ENCODE measurements at regions not wholly inside any gene's neighbourhood (a gene's known extent, or its start where the extent isn't known, plus 50 kb on each side); places are given as distances from the start of the nearest gene placed in this dataset.

DNA sequence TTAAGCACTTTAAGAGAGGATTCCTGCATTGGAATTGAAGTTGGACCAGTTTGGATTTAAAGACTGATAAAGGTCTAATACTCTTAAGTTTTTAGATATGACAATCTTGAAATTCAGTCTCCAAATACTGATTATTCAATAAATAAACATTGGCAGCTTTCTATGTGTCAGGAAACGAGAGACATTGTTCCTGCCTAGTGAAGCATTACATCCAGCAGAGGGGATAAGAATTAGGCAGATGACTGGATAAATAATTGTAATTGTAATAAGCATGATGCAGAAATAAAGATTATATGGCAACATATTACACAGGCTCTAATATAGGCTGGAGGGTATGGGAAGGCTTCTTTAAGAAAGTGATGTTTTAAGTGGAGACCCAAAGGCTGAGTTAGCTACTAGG, 226.5 kb upstream of the MMADHC start (continued):
- TF ChIP-seq, protein P1, sequence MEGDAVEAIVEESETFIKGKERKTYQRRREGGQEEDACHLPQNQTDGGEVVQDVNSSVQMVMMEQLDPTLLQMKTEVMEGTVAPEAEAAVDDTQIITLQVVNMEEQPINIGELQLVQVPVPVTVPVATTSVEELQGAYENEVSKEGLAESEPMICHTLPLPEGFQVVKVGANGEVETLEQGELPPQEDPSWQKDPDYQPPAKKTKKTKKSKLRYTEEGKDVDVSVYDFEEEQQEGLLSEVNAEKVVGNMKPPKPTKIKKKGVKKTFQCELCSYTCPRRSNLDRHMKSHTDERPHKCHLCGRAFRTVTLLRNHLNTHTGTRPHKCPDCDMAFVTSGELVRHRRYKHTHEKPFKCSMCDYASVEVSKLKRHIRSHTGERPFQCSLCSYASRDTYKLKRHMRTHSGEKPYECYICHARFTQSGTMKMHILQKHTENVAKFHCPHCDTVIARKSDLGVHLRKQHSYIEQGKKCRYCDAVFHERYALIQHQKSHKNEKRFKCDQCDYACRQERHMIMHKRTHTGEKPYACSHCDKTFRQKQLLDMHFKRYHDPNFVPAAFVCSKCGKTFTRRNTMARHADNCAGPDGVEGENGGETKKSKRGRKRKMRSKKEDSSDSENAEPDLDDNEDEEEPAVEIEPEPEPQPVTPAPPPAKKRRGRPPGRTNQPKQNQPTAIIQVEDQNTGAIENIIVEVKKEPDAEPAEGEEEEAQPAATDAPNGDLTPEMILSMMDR (IDR thresholded peaks at IDR 0.05 in 2 of 3, conservative IDR thresholded peaks at IDR 0.05 in 1 of 3; ENCODE audit: borderline replicate concordance in 1 of 3, insufficient read depth in 1 of 3, low read depth in 2 of 3, low read length in 2 of 3) = no peak
- TF ChIP-seq ZFX (IDR thresholded peaks at IDR 0.05) (no peak), SIN3A (IDR thresholded peaks at IDR 0.05; ENCODE audit: low read depth) (no peak)

DNA sequence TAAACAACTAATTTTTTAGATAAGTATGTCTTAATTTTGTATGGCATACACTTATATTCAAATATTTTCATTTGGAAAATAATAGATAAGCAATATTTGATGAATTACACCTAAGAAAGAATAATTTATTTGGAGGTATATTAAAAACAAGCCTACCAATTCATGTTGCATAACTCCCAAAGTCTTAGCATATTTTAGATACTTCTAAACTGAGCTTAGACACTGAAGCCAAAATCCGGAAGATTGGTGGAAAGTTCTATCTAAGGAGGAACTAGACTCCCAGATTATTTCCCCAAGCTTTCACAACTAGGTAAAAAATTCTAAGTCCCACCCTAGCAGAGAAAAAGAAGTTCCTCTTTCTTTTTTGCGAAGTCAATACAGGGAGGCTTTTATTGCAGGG, 221.0 kb upstream of the MMADHC start:
- BruUV-seq (replicated peaks) = no TSS peak
- no peak for ATAC-seq
- DNase-seq (ENCODE audit: low read depth, low spot score) = no peak
- no peak for TF ChIP-seq SIN3A (IDR thresholded peaks at IDR 0.05; ENCODE audit: low read depth)
- TF ChIP-seq, protein P2, sequence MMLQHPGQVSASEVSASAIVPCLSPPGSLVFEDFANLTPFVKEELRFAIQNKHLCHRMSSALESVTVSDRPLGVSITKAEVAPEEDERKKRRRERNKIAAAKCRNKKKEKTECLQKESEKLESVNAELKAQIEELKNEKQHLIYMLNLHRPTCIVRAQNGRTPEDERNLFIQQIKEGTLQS (IDR thresholded peaks at IDR 0.05) = no peak
- TF ChIP-seq ZNF274 (IDR thresholded peaks at IDR 0.05; ENCODE audit: low read depth, low read length) = no peak
- TF ChIP-seq ZFX (IDR thresholded peaks at IDR 0.05) = no peak
- no peak for TF ChIP-seq SRF (IDR thresholded peaks at IDR 0.05; ENCODE audit: low read depth)
- TF ChIP-seq JUND (IDR thresholded peaks at IDR 0.05) = no peak
- no peak for TF ChIP-seq RAD21 (IDR thresholded peaks at IDR 0.05; ENCODE audit: low read depth)
- TF ChIP-seq EZH2 (IDR thresholded peaks at IDR 0.05) = no peak
- TF ChIP-seq, protein P3, sequence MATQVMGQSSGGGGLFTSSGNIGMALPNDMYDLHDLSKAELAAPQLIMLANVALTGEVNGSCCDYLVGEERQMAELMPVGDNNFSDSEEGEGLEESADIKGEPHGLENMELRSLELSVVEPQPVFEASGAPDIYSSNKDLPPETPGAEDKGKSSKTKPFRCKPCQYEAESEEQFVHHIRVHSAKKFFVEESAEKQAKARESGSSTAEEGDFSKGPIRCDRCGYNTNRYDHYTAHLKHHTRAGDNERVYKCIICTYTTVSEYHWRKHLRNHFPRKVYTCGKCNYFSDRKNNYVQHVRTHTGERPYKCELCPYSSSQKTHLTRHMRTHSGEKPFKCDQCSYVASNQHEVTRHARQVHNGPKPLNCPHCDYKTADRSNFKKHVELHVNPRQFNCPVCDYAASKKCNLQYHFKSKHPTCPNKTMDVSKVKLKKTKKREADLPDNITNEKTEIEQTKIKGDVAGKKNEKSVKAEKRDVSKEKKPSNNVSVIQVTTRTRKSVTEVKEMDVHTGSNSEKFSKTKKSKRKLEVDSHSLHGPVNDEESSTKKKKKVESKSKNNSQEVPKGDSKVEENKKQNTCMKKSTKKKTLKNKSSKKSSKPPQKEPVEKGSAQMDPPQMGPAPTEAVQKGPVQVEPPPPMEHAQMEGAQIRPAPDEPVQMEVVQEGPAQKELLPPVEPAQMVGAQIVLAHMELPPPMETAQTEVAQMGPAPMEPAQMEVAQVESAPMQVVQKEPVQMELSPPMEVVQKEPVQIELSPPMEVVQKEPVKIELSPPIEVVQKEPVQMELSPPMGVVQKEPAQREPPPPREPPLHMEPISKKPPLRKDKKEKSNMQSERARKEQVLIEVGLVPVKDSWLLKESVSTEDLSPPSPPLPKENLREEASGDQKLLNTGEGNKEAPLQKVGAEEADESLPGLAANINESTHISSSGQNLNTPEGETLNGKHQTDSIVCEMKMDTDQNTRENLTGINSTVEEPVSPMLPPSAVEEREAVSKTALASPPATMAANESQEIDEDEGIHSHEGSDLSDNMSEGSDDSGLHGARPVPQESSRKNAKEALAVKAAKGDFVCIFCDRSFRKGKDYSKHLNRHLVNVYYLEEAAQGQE (IDR thresholded peaks at IDR 0.05; ENCODE audit: low read depth) = no peak
- TF ChIP-seq YY1 (IDR thresholded peaks at IDR 0.05; ENCODE audit: extremely low read depth, insufficient replicate concordance, low read depth, low read length) = no peak
- no peak for TF ChIP-seq POLR2A (IDR thresholded peaks at IDR 0.05; ENCODE audit: borderline replicate concordance, extremely low read depth, insufficient read depth, insufficient read length)
- TF ChIP-seq CEBPB (IDR thresholded peaks at IDR 0.05; ENCODE audit: low read depth) = no peak
- Histone ChIP-seq H3K9ac (ENCODE audit: low read length) (no peak overlapping the region), H3K27me3 (ENCODE audit: insufficient read depth, low read length) (no peaks in the 10 kb centered on the region), H2AFZ (ENCODE audit: low read depth, low read length, poor library complexity, severe bottlenecking) (no peak overlapping the region), H3K4me3 (replicated peaks in 1 of 2; ENCODE audit: low read depth in 1 of 2, low read length in 2 of 2) (no peak overlapping the region), H3K4me2 (ENCODE audit: low read length) (no peak overlapping the region), H3K9me3 (ENCODE audit: control insufficient read depth in 1 of 2, insufficient read depth in 1 of 2, low read depth in 1 of 2, low read length in 2 of 2) (no peaks in the 10 kb centered on the region), H3K4me1 (ENCODE audit: control insufficient read depth in 1 of 2, insufficient read depth in 2 of 2, low read length in 2 of 2) (no peaks in the 10 kb centered on the region), H3K36me3 (ENCODE audit: control insufficient read depth in 1 of 2, insufficient read depth in 2 of 2, low read length in 2 of 2) (no peaks in the 10 kb centered on the region), H4K20me1 (ENCODE audit: insufficient read depth) (no peaks in the 10 kb centered on the region), H3K27ac (ENCODE audit: low read depth, low read length) (no peak overlapping the region), H3K9me2 (ENCODE audit: insufficient read depth) (no peaks in the 10 kb centered on the region), H3K79me2 (ENCODE audit: insufficient read depth, low read length) (no peaks in the 10 kb centered on the region)
- intact Hi-C loops (cut with micrococcal nuclease) = no loop called here
- ChIA-PET CTCF (no interaction called here), POLR2A (no interaction called here), RAD21 (ENCODE audit: low non-redundant PET in 1 of 2, low total read pairs in 2 of 2, uncharacterized antibody in 2 of 2, unreplicated experiment in 2 of 2) (no interaction called here)
